SK-N-SH treated with all-trans-retinoic acid at 6 μM for 48 hours (cell line): ENCODE measurements at regions not wholly inside any gene's neighbourhood (a gene's known extent, or its start where the extent isn't known, plus 50 kb on each side); places are given as distances from the start of the nearest gene placed in this dataset.

Experiments used
- ATAC-seq: fragments of 200-7000 bp; cut with Tn5 transposase; 3 replicates; pipeline ENCODE4 v1.9.1; 2020; ENCODE audit warnings: mild to moderate bottlenecking, moderate library complexity
- ARNTL ChIP-seq: fragments of 450-650 bp; formaldehyde crosslinking; IDR thresholded peaks from 2 replicates; pipeline ENCODE4 v1.5.0; 2020; ENCODE audit warnings: low read depth, mild to moderate bottlenecking, moderate library complexity, borderline replicate concordance
- BACH2 ChIP-seq: fragments of 250-450 bp; sonication (Bioruptor Pico); IDR thresholded peaks from 2 replicates; pipeline ENCODE4 v1.9.0; 2021; ENCODE audit warnings: mild to moderate bottlenecking, borderline replicate concordance
- CSDC2 ChIP-seq: fragments of 250-450 bp; sonication (Bioruptor Pico); IDR thresholded peaks from 2 replicates; pipeline ENCODE4 v1.5.0; 2020; ENCODE audit warnings: mild to moderate bottlenecking, moderate library complexity
- ESRRG ChIP-seq: fragments of 250-450 bp; sonication (Bioruptor Pico); IDR thresholded peaks from 2 replicates; pipeline ENCODE4 v1.6.1; 2021; ENCODE audit warnings: mild to moderate bottlenecking
- GLIS3 ChIP-seq: fragments of 250-450 bp; sonication (Bioruptor Pico); IDR thresholded peaks from 2 replicates; pipeline ENCODE4 v1.5.0; 2020; ENCODE audit warnings: mild to moderate bottlenecking, moderate library complexity
- ISL1 ChIP-seq: fragments of 250-450 bp; sonication (Bioruptor Pico); IDR thresholded peaks from 2 replicates; pipeline ENCODE4 v2.1.2; 2022; ENCODE audit warnings: mild to moderate bottlenecking, moderate library complexity
- OSR1 ChIP-seq: fragments of 250-450 bp; sonication (Bioruptor Pico); IDR thresholded peaks from 2 replicates; pipeline ENCODE4 v1.8.0; 2022; ENCODE audit warnings: moderate library complexity, mild to moderate bottlenecking, inconsistent platforms
- PPARA ChIP-seq: fragments of 250-450 bp; sonication (Bioruptor Pico); IDR thresholded peaks from 2 replicates; pipeline ENCODE4 v1.5.0; 2020; ENCODE audit warnings: mild to moderate bottlenecking, borderline replicate concordance
- RARB ChIP-seq: fragments of 250-450 bp; sonication (Bioruptor Pico); IDR thresholded peaks from 2 replicates; pipeline ENCODE4 v1.8.0; 2021; ENCODE audit warnings: mild to moderate bottlenecking, moderate library complexity
- SNAI2 ChIP-seq: fragments of 250-450 bp; sonication (Bioruptor Pico); IDR thresholded peaks from 2 replicates; pipeline ENCODE4 v1.5.0; 2020; ENCODE audit warnings: mild to moderate bottlenecking, moderate library complexity
- TCF4 ChIP-seq: fragments of 250-450 bp; sonication (Bioruptor Pico); IDR thresholded peaks from 2 replicates; pipeline ENCODE4 v1.8.0; 2021; ENCODE audit warnings: mild to moderate bottlenecking, moderate library complexity, borderline replicate concordance
- TOX ChIP-seq: fragments of 250-450 bp; sonication (Bioruptor Pico); IDR thresholded peaks from 2 replicates; pipeline ENCODE4 v1.8.0; 2021; ENCODE audit warnings: mild to moderate bottlenecking, moderate library complexity, borderline replicate concordance
- ZC3H10 ChIP-seq: fragments of 250-450 bp; sonication (Bioruptor Pico); IDR thresholded peaks from 2 replicates; pipeline ENCODE4 v1.5.1; 2021; ENCODE audit warnings: mild to moderate bottlenecking, moderate library complexity
- ZFP3 ChIP-seq: fragments of 250-450 bp; sonication (Bioruptor Pico); IDR thresholded peaks from 2 replicates; pipeline ENCODE4 v1.5.0; 2020; ENCODE audit warnings: mild to moderate bottlenecking, moderate library complexity
- ZFP30 ChIP-seq: fragments of 450-650 bp; formaldehyde crosslinking; IDR thresholded peaks from 2 replicates; pipeline ENCODE4 v1.5.0; 2022; ENCODE audit warnings: mild to moderate bottlenecking, moderate library complexity
- ZNF565 ChIP-seq: fragments of 450-650 bp; formaldehyde crosslinking; conservative IDR thresholded peaks from 2 replicates; pipeline ENCODE4 v1.5.0; 2020; ENCODE audit warnings: low read depth, mild to moderate bottlenecking, moderate library complexity
- ZNF70 ChIP-seq: fragments of 450-650 bp; formaldehyde crosslinking; IDR thresholded peaks from 2 replicates; pipeline ENCODE4 v1.5.0; 2020; ENCODE audit warnings: mild to moderate bottlenecking, moderate library complexity
- ZNF8 ChIP-seq: fragments of 450-650 bp; formaldehyde crosslinking; IDR thresholded peaks from 2 replicates; pipeline ENCODE4 v1.5.0; 2020; ENCODE audit warnings: mild to moderate bottlenecking, moderate library complexity
- TF ChIP-seq, protein P1 (sequence below): fragments of 250-450 bp; sonication (Bioruptor Pico); IDR thresholded peaks from 2 replicates; pipeline ENCODE4 v1.5.1; 2020; ENCODE audit warnings: low read depth, mild to moderate bottlenecking, moderate library complexity
- TF ChIP-seq, protein P2 (sequence below): fragments of 250-450 bp; sonication (Bioruptor Pico); IDR thresholded peaks from 2 replicates; pipeline ENCODE4 v1.8.0; 2020; ENCODE audit warnings: mild to moderate bottlenecking, moderate library complexity, borderline replicate concordance
- TF ChIP-seq, protein P3 (sequence below): fragments of 250-450 bp; sonication (Bioruptor Pico); IDR thresholded peaks from 2 replicates; pipeline ENCODE4 v1.5.1; 2021; ENCODE audit warnings: mild to moderate bottlenecking, moderate library complexity
- TF ChIP-seq, protein P4 (sequence below): fragments of 250-450 bp; sonication (Bioruptor Pico); IDR thresholded peaks from 2 replicates; pipeline ENCODE4 v1.8.0; 2021; ENCODE audit warnings: low read depth, mild to moderate bottlenecking, moderate library complexity, borderline replicate concordance

DNA sequence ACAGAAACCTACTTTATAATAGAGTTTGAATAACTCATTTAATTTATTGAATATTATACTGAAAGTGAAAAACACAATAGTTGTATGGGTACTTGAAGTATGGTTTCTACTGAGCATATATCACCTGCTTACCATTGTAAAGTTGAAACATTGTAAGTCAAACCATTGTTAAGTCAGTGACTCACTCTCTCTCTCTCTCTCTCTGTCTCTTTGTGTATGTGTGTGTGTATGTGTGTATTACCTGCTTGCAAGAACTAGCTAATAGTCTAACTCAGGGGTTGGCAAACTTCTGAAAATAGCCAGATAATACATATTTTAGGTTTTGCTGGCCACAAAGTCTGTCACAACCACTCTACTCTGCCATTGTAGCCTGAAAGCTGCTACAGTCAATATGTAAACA, 564.3 kb upstream of the ZNF608 start:
- TF ChIP-seq ISL1 (CRISPR knock-in tag) (no peak), ZNF70 (no peak), TCF4 (CRISPR knock-in tag) (no peak), CSDC2 (CRISPR knock-in tag) (no peak), PPARA (CRISPR knock-in tag) (no peak), ZNF565 (no peak), RARB (CRISPR knock-in tag) (no peak), ZC3H10 (CRISPR knock-in tag) (no peak), SNAI2 (no peak), TOX (CRISPR knock-in tag) (no peak), BACH2 (CRISPR knock-in tag) (no peak), ARNTL (CRISPR knock-in tag) (no peak), ESRRG (CRISPR knock-in tag) (no peak), OSR1 (CRISPR knock-in tag) (no peak)
- TF ChIP-seq, protein P1, sequence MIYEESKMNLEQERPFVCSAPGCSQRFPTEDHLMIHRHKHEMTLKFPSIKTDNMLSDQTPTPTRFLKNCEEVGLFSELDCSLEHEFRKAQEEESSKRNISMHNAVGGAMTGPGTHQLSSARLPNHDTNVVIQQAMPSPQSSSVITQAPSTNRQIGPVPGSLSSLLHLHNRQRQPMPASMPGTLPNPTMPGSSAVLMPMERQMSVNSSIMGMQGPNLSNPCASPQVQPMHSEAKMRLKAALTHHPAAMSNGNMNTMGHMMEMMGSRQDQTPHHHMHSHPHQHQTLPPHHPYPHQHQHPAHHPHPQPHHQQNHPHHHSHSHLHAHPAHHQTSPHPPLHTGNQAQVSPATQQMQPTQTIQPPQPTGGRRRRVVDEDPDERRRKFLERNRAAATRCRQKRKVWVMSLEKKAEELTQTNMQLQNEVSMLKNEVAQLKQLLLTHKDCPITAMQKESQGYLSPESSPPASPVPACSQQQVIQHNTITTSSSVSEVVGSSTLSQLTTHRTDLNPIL (CRISPR knock-in tag): no peak
- TF ChIP-seq, protein P2, sequence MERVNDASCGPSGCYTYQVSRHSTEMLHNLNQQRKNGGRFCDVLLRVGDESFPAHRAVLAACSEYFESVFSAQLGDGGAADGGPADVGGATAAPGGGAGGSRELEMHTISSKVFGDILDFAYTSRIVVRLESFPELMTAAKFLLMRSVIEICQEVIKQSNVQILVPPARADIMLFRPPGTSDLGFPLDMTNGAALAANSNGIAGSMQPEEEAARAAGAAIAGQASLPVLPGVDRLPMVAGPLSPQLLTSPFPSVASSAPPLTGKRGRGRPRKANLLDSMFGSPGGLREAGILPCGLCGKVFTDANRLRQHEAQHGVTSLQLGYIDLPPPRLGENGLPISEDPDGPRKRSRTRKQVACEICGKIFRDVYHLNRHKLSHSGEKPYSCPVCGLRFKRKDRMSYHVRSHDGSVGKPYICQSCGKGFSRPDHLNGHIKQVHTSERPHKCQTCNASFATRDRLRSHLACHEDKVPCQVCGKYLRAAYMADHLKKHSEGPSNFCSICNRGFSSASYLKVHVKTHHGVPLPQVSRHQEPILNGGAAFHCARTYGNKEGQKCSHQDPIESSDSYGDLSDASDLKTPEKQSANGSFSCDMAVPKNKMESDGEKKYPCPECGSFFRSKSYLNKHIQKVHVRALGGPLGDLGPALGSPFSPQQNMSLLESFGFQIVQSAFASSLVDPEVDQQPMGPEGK: no peak
- TF ChIP-seq, protein P3, sequence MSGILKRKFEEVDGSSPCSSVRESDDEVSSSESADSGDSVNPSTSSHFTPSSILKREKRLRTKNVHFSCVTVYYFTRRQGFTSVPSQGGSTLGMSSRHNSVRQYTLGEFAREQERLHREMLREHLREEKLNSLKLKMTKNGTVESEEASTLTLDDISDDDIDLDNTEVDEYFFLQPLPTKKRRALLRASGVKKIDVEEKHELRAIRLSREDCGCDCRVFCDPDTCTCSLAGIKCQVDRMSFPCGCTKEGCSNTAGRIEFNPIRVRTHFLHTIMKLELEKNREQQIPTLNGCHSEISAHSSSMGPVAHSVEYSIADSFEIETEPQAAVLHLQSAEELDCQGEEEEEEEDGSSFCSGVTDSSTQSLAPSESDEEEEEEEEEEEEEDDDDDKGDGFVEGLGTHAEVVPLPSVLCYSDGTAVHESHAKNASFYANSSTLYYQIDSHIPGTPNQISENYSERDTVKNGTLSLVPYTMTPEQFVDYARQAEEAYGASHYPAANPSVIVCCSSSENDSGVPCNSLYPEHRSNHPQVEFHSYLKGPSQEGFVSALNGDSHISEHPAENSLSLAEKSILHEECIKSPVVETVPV (CRISPR knock-in tag): no peak
- ATAC-seq: 0 out of 3 replicates have a peak, but pooled peaks have one; percentile 27

DNA sequence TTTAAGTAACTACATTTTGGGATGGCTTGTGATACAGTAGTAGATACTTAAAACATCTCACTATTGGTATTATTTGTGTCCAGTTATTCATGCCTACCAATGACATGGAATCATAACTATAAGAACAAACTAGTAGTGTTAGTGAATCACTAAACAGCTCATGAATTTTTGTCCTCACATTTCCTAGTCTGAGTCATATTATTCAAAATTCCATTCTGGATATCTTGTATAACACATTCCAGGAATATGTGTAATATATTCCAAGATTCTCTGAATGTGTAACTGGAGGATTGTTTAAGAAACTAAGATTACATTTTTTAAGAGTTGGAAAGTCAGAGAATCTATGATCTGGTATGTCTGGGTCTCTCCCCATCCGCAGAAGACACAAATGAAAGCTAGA, 565.3 kb upstream of the ZNF608 start:
- peak; percentile 96 for ATAC-seq
- TF ChIP-seq ZC3H10 (CRISPR knock-in tag) (no peak), OSR1 (CRISPR knock-in tag) (no peak), ISL1 (CRISPR knock-in tag) (0 out of 2 replicates have a peak, but pooled peaks have one; percentile 52)

DNA sequence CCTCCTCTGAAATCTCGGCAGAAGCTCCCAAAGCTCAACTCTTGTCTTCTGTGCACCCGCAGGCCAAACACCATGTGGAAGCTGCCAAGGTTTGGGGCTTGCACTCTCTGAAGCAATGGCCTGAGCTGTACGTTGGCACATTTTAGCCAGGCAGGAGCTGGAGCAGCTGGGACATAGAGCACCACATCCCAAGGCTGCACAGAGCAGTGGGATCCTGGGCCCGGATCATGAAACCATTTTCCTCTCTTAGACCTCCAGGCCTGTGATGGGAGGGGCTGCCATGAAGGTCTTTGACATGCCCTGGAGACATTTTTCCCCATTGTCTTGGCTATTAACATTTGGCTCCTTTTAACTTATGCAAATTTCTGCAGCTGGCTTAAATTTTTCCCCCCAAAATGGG, 567.1 kb upstream of the ZNF608 start:
- ATAC-seq: no peak
- TF ChIP-seq ZNF565 (no peak), SNAI2 (no peak), OSR1 (CRISPR knock-in tag) (no peak), ZNF70 (no peak), TOX (CRISPR knock-in tag) (no peak)
- TF ChIP-seq, protein P2: no peak

DNA sequence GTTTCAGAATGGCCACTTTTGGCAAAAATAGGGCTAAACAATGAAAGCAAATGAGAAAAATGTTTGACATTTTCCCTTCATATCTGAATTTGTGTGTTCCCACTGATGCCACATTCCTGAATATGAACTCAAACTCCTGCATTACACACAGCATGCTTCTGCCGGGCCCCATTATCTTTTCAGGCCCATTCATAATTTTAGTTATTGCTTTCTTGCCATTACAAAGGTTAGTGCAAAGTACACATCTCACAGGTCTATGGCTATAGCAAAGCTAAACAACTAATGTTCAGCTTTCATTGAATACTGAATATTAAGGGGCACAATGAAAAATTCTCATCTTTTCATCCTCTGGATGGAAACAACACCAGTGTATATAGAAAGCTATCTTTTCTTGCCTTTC, 568.9 kb upstream of the ZNF608 start:
- no peak for TF ChIP-seq RARB (CRISPR knock-in tag)
- TF ChIP-seq ZFP3 (CRISPR knock-in tag): no peak
- TF ChIP-seq ZC3H10 (CRISPR knock-in tag): no peak
- no peak for TF ChIP-seq CSDC2 (CRISPR knock-in tag)
- no peak for TF ChIP-seq SNAI2
- TF ChIP-seq, protein P2: no peak
- no peak for TF ChIP-seq ZNF70
- no peak for TF ChIP-seq ESRRG (CRISPR knock-in tag)
- no peak for TF ChIP-seq TOX (CRISPR knock-in tag)
- no peak for TF ChIP-seq ZFP30 (CRISPR knock-in tag)
- no peak for TF ChIP-seq TCF4 (CRISPR knock-in tag)
- no peak for TF ChIP-seq ISL1 (CRISPR knock-in tag)
- TF ChIP-seq, protein P4, sequence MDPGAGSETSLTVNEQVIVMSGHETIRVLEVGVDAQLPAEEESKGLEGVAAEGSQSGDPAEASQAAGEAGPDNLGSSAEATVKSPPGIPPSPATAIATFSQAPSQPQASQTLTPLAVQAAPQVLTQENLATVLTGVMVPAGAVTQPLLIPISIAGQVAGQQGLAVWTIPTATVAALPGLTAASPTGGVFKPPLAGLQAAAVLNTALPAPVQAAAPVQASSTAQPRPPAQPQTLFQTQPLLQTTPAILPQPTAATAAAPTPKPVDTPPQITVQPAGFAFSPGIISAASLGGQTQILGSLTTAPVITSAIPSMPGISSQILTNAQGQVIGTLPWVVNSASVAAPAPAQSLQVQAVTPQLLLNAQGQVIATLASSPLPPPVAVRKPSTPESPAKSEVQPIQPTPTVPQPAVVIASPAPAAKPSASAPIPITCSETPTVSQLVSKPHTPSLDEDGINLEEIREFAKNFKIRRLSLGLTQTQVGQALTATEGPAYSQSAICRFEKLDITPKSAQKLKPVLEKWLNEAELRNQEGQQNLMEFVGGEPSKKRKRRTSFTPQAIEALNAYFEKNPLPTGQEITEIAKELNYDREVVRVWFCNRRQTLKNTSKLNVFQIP (CRISPR knock-in tag): no peak
- no peak for TF ChIP-seq ZNF8 (CRISPR knock-in tag)
- TF ChIP-seq OSR1 (CRISPR knock-in tag): no peak
- no peak for TF ChIP-seq GLIS3 (CRISPR knock-in tag)
- TF ChIP-seq, protein P1 (CRISPR knock-in tag): no peak
- no peak for TF ChIP-seq BACH2 (CRISPR knock-in tag)
- no peak for TF ChIP-seq PPARA (CRISPR knock-in tag)
- ATAC-seq: no peak
